HepG2 (cell line): ENCODE measurements at regions not wholly inside any gene's neighbourhood (a gene's known extent, or its start where the extent isn't known, plus 50 kb on each side); places are given as distances from the start of the nearest gene placed in this dataset.

Experiments used
- ATAC-seq: fragments of 200-7000 bp; cut with Tn5 transposase; 3 replicates; pipeline ENCODE4 v1.9.1; 2020; ENCODE audit warnings: mild to moderate bottlenecking, moderate library complexity
- BruUV-seq: library from RNA; stranded (reverse); fragments of 400-500 nt; replicated peaks from 2 replicates; lab custom pipeline; 2021; lab: Mats Ljungman, UMichigan
- CTCF ChIA-PET: fragments of 300-600 bp; formaldehyde crosslinking; extraction: SDS; loops from one replicate; lab custom pipeline; 2021; ENCODE audit warnings: low total read pairs, inconsistent platforms, low intra/inter-chr PET ratio; lab: Yijun Ruan, JAX
- POLR2A ChIA-PET: fragments of 350-600 bp; sonication (Branson Sonifier 250); formaldehyde crosslinking; loops from one replicate; lab custom pipeline; 2020; ENCODE audit warnings: antibody characterized with exemption, inconsistent platforms; lab: Yijun Ruan, JAX
- DNase-seq: peaks from one replicate; pipeline ENCODE4 v3.0.0-alpha.2; 2015; ENCODE audit warnings: low spot score
- FAIRE-seq: peaks from 3 replicates; lab custom pipeline; 2011; peaks lifted over from hg19 to GRCh38; lab: Jason Lieb, UNC
- H2AFZ ChIP-seq: one replicate; pipeline ENCODE4 v1.6.1; 2011; ENCODE audit warnings: low read length, inconsistent platforms
- H3K27ac ChIP-seq: fragments of 300-600 bp; 3 replicates; pipeline ENCODE4 v1.8.0; 2011; ENCODE audit warnings: mixed run types, mild to moderate bottlenecking, mixed read lengths, low read length, inconsistent platforms; ENCODE audit not compliant: insufficient read depth; ENCODE audit errors: extremely low read length
- H3K27me3 ChIP-seq, 2 experiments: fragments of 200-600 bp in 1 of 2; 2 replicates in 1 of 2; 3 replicates in 1 of 2; pipeline versions ENCODE4 v1.6.0 to v1.8.0; 2011; ENCODE audit warnings: low read length in 2 of 2, mild to moderate bottlenecking in 2 of 2, moderate library complexity in 2 of 2, inconsistent platforms in 1 of 2; ENCODE audit not compliant: insufficient read depth in 2 of 2, control insufficient read depth in 1 of 2
- H3K36me3 ChIP-seq, 2 experiments: fragments of 200-600 bp in 1 of 2; replicated peaks in 1 of 2; 2 replicates in 1 of 2; 3 replicates in 1 of 2; pipeline versions ENCODE4 v1.5.1 to v1.8.0; 2011; ENCODE audit warnings: low read length in 2 of 2, inconsistent platforms in 1 of 2; ENCODE audit not compliant: insufficient read depth in 2 of 2, control insufficient read depth in 1 of 2
- H3K4me1 ChIP-seq: 2 replicates; pipeline ENCODE4 v1.5.1; 2012; ENCODE audit warnings: low read length, inconsistent platforms; ENCODE audit not compliant: insufficient read depth
- H3K4me2 ChIP-seq: 2 replicates; pipeline ENCODE4 v1.6.0; 2011; ENCODE audit warnings: low read depth, low read length, inconsistent platforms
- H3K4me3 ChIP-seq, 3 experiments: fragments of 200-600 bp in 1 of 3; sonication (generic), shearing (Covaris generic) in 1 of 3; replicated peaks in 1 of 3; 2 replicates each; pipeline ENCODE4 v1.5.1; 2011 to 2016; ENCODE audit warnings: low read length in 3 of 3, inconsistent platforms in 2 of 3, low read depth in 2 of 3, mild to moderate bottlenecking in 2 of 3, control low read depth in 1 of 3, mixed read lengths in 1 of 3; ENCODE audit not compliant: insufficient read depth in 1 of 3
- H3K79me2 ChIP-seq: one replicate; pipeline ENCODE4 v1.6.1; 2011; ENCODE audit warnings: low read length, inconsistent platforms; ENCODE audit not compliant: insufficient read depth
- H3K9ac ChIP-seq: 2 replicates; pipeline ENCODE4 v1.6.0; 2011; ENCODE audit warnings: mild to moderate bottlenecking, low read depth, low read length, inconsistent platforms; ENCODE audit not compliant: insufficient read depth
- H3K9me3 ChIP-seq: 2 replicates; pipeline ENCODE4 v1.5.1; 2012; ENCODE audit warnings: mild to moderate bottlenecking, low read length
- H4K20me1 ChIP-seq: 2 replicates; pipeline ENCODE4 v1.6.0; 2011; ENCODE audit warnings: inconsistent platforms, mild to moderate bottlenecking, low read length, moderate library complexity; ENCODE audit not compliant: insufficient read depth
- ATRX ChIP-seq: sonication (generic); formaldehyde crosslinking; IDR thresholded peaks from 2 replicates; pipeline ENCODE4 v1.4.0; 2020; ENCODE audit warnings: missing genetic modification reagents, borderline replicate concordance
- CEBPG ChIP-seq: IDR thresholded peaks from 2 replicates; pipeline ENCODE4 v1.6.1; 2016
- KIAA2018 ChIP-seq: sonication (generic); formaldehyde crosslinking; IDR thresholded peaks from 2 replicates; pipeline ENCODE4 v1.5.0; 2020; ENCODE audit warnings: mild to moderate bottlenecking, missing genetic modification reagents, borderline replicate concordance
- TRAFD1 ChIP-seq: sonication (generic); formaldehyde crosslinking; IDR thresholded peaks from 2 replicates; pipeline ENCODE4 v1.5.1; 2020; ENCODE audit warnings: missing genetic modification reagents, mild to moderate bottlenecking, borderline replicate concordance
- ZBTB26 ChIP-seq: IDR thresholded peaks from 2 replicates; pipeline ENCODE4 v1.6.1; 2016; ENCODE audit warnings: missing compliant biosample characterization, missing genetic modification reagents, borderline replicate concordance
- ZNF333 ChIP-seq: sonication (generic); formaldehyde crosslinking; IDR thresholded peaks from 2 replicates; pipeline ENCODE4 v1.4.0; 2020; ENCODE audit warnings: mild to moderate bottlenecking, missing genetic modification reagents, borderline replicate concordance
- ZNF556 ChIP-seq: sonication (generic); formaldehyde crosslinking; IDR thresholded peaks from 2 replicates; pipeline ENCODE4 v1.4.0; 2020; ENCODE audit warnings: mild to moderate bottlenecking, missing genetic modification reagents, borderline replicate concordance
- ZNF577 ChIP-seq: sonication (generic); formaldehyde crosslinking; IDR thresholded peaks from 2 replicates; pipeline ENCODE4 v1.4.0; 2020; ENCODE audit warnings: mild to moderate bottlenecking, low read depth, missing genetic modification reagents, borderline replicate concordance
- ZNF652 ChIP-seq: IDR thresholded peaks from 2 replicates; pipeline ENCODE4 v1.6.1; 2016; ENCODE audit warnings: low read depth, borderline replicate concordance
- WGBS: methylation state at CpG from one replicate; pipeline ENCODE4 v1.1.6; 2017; ENCODE audit warnings: low lambda C conversion rate; 5-methylcytosine and 5-hydroxymethylcytosine counted together
- in situ Hi-C: cut with HindIII; loops from 2 replicates; pipeline ENCODE4 v1.10.0; 2017; ENCODE audit warnings: low pct_unique_long_range_greater_than_20kb; ENCODE audit not compliant: extremely low pct_ligation_motif_present
- intact Hi-C: fragments of 100-400 bp; cut with micrococcal nuclease; formaldehyde crosslinking; loops from one replicate; pipeline ENCODE4 v1.10.0; 2022; ENCODE audit not compliant: unreplicated experiment

GRCh38 chr20:51950926-51951325 is 148.6 kb upstream of the SALL4 start:
- in situ Hi-C loops (no loop called here), intact Hi-C loops (no loop called here)
- ChIA-PET POLR2A (no interaction called here), CTCF (no interaction called here)
- H3K79me2 ChIP-seq = no peaks in the 10 kb centered on the region
- no peak for ATAC-seq
- H2AFZ ChIP-seq = no peak overlapping the region
- H3K4me2 ChIP-seq = no peak overlapping the region
- DNase-seq = no peak
- no peaks in the 10 kb centered on the region for H3K9me3 ChIP-seq
- no peak overlapping the region for H3K27ac ChIP-seq
- H3K4me1 ChIP-seq = no peaks in the 10 kb centered on the region
- BruUV-seq = no TSS peak
- no peaks in the 10 kb centered on the region for H3K36me3 ChIP-seq
- 19% methylated on average over 4 of the region's 4 CpGs for WGBS
- no peak overlapping the region for H3K4me3 ChIP-seq
- no peak overlapping the region for H3K9ac ChIP-seq
- FAIRE-seq = no peak
- no peaks in the 10 kb centered on the region for H3K27me3 ChIP-seq
- H4K20me1 ChIP-seq = no peaks in the 10 kb centered on the region
- TF ChIP-seq ZNF333 (no peak), ATRX (CRISPR knock-in tag) (no peak), ZBTB26 (CRISPR knock-in tag) (no peak), ZNF652 (CRISPR knock-in tag) (peak; percentile 60; the same call in 1 of the 2 replicates), CEBPG (peak; percentile 55), ZNF556 (CRISPR knock-in tag) (no peak), ZNF577 (no peak), TRAFD1 (CRISPR knock-in tag) (no peak), KIAA2018 (no peak)
